Nephron (organoid): ENCODE measurements at regions not wholly inside any gene's neighbourhood (a gene's known extent, or its start where the extent isn't known, plus 50 kb on each side); places are given as distances from the start of the nearest gene placed in this dataset.

Experiments used
- H3K27ac Mint-ChIP-seq, 3 experiments: 2 replicates each; pipeline ENCODE4 v1.8.0; 2020; ENCODE audit warnings: mixed read lengths in 3 of 3, mild to moderate bottlenecking in 2 of 3, moderate library complexity in 1 of 3
- H3K27me3 Mint-ChIP-seq: 2 replicates; pipeline ENCODE4 v1.8.0; 2021; ENCODE audit warnings: low read depth, mild to moderate bottlenecking, moderate library complexity, mixed read lengths
- H3K36me3 Mint-ChIP-seq: 2 replicates; pipeline ENCODE4 v1.8.0; 2020; ENCODE audit warnings: low read depth, mixed read lengths
- H3K4me1 Mint-ChIP-seq: 2 replicates; pipeline ENCODE4 v1.8.0; 2020; ENCODE audit warnings: mixed read lengths
- H3K4me3 Mint-ChIP-seq, 3 experiments: 2 replicates each; pipeline ENCODE4 v1.8.0; 2020; ENCODE audit warnings: mild to moderate bottlenecking in 3 of 3, mixed read lengths in 3 of 3, moderate library complexity in 2 of 3
- H3K9me3 Mint-ChIP-seq: 2 replicates; pipeline ENCODE4 v1.8.0; 2020; ENCODE audit warnings: mixed read lengths
- TF ChIP-seq, protein P1 (sequence below), 3 experiments: fragments of 200-600 bp; sonication (generic); IDR thresholded peaks; one replicate each; pipeline ENCODE4 v1.5.0; 2021; ENCODE audit warnings: antibody characterized with exemption in 3 of 3; ENCODE audit not compliant: unreplicated experiment in 3 of 3

- Mint-ChIP-seq H3K27ac (peak overlapping the region; percentile 38 to 69 (median 61)), H3K36me3 (no peaks in the 10 kb centered on the region), H3K4me3 (no peak overlapping the region), H3K27me3 (no peaks in the 10 kb centered on the region), H3K9me3 (no peaks in the 10 kb centered on the region), H3K4me1 (peaks cover 31% of the 10 kb centered on the region)
- TF ChIP-seq, protein P1, sequence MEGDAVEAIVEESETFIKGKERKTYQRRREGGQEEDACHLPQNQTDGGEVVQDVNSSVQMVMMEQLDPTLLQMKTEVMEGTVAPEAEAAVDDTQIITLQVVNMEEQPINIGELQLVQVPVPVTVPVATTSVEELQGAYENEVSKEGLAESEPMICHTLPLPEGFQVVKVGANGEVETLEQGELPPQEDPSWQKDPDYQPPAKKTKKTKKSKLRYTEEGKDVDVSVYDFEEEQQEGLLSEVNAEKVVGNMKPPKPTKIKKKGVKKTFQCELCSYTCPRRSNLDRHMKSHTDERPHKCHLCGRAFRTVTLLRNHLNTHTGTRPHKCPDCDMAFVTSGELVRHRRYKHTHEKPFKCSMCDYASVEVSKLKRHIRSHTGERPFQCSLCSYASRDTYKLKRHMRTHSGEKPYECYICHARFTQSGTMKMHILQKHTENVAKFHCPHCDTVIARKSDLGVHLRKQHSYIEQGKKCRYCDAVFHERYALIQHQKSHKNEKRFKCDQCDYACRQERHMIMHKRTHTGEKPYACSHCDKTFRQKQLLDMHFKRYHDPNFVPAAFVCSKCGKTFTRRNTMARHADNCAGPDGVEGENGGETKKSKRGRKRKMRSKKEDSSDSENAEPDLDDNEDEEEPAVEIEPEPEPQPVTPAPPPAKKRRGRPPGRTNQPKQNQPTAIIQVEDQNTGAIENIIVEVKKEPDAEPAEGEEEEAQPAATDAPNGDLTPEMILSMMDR (IDR thresholded peaks at IDR 0.05; ENCODE audit: unreplicated experiment in 3 of 3): peak; percentile 38 to 62 (median 57)
Measured at GRCh38 chr2:111702119-111702803, 181.7 kb downstream of the ANAPC1 start.

DNA sequence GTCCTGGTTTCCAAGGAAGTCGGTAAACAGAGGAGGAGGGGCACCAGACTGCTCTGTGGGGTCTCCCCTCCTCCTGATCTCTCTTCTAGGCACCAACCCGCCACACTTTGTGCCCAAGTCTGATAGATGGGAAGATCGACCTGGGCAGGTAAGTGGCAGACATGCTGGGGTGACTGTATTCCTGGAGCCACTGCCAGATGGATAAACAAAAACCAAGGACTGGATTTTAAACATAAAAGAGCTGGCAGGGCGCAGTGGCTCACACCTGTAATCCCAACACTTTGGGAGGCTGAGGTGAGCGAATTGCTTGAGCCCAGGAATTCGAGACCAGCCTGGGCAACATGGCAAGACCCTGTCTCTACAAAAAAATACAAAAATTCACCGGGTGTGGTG, 181.2 kb downstream of the ANAPC1 start:
- no peaks in the 10 kb centered on the region for H3K36me3 Mint-ChIP-seq

DNA sequence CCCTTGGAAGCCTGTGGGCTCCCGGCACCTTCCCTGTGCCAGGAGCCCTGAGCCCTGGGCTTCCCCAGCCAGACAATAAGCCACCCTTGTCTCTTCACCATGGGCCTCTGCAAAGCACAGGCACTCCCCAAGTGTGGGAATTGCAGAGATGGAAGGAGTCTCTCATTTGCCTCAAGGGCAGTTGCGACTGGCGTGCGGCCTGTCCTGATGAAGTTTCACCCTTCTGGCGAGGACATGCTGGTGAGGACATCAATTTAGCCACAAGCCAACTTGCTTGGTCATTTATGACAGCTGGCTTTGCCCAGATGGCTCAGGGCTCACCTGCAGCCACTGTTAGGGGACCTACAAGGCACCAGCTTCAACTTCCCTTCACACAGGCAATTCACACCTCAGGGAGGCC, 180.2 kb downstream of the ANAPC1 start:
- Mint-ChIP-seq H3K9me3 (no peaks in the 10 kb centered on the region), H3K36me3 (no peaks in the 10 kb centered on the region), H3K27me3 (no peaks in the 10 kb centered on the region), H3K4me1 (peaks cover 36% of the 10 kb centered on the region), H3K27ac (peak overlapping the region in 1 of 3 experiments; percentile 63), H3K4me3 (no peak overlapping the region)
- TF ChIP-seq, protein P1 (IDR thresholded peaks at IDR 0.05; ENCODE audit: unreplicated experiment in 3 of 3): no peak

More for the DNA sequence above, 181.2 kb downstream of the ANAPC1 start:
- Mint-ChIP-seq H3K27me3 (no peaks in the 10 kb centered on the region), H3K4me1 (peaks cover 31% of the 10 kb centered on the region), H3K9me3 (no peaks in the 10 kb centered on the region), H3K4me3 (no peak overlapping the region), H3K27ac (peak overlapping the region; percentile 38 to 69 (median 61))
- TF ChIP-seq, protein P1 (IDR thresholded peaks at IDR 0.05; ENCODE audit: unreplicated experiment in 3 of 3): no peak

GRCh38 chr2:111704246-111704645, 179.7 kb downstream of the ANAPC1 start:
- Mint-ChIP-seq H3K4me1 (peaks cover 35% of the 10 kb centered on the region), H3K4me3 (no peak overlapping the region), H3K9me3 (no peaks in the 10 kb centered on the region), H3K36me3 (no peaks in the 10 kb centered on the region), H3K27me3 (no peaks in the 10 kb centered on the region), H3K27ac (peak overlapping the region in 2 of 3 experiments; percentile 53 to 63)
- TF ChIP-seq, protein P1 (IDR thresholded peaks at IDR 0.05; ENCODE audit: unreplicated experiment in 3 of 3): no peak

DNA sequence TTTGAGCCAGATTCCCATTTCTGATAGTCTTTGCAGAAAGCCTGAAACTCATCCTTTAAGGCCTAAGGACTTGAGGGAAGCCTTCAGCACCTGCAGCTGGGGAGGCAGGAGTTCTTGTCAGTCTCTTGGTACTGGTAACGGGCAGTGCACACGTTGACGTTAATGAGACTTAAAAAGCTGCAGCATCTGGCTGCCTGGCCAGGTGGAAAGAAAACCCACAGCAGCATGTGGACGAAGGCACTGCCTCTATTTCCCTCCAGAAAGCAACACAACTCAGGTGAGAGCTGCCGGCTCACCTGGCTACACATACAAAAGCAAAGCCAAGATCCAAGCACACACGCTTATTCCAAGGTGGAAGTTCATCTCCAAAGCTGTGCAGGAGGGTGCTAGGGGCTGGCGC, 178.8 kb downstream of the ANAPC1 start:
- TF ChIP-seq, protein P1 (IDR thresholded peaks at IDR 0.05; ENCODE audit: unreplicated experiment in 3 of 3): no peak
- no peaks in the 10 kb centered on the region for H3K9me3 Mint-ChIP-seq
- no peak overlapping the region for H3K4me3 Mint-ChIP-seq
- H3K4me1 Mint-ChIP-seq: peaks cover 41% of the 10 kb centered on the region
- H3K36me3 Mint-ChIP-seq: no peaks in the 10 kb centered on the region
- peak overlapping the region; percentile 84 to 86 (median 85) for H3K27ac Mint-ChIP-seq
- H3K27me3 Mint-ChIP-seq: peaks cover 1% of the 10 kb centered on the region
